Type B pancreatic cell (in vitro differentiated cells): ENCODE measurements at regions not wholly inside any gene's neighbourhood (a gene's known extent, or its start where the extent isn't known, plus 50 kb on each side); places are given as distances from the start of the nearest gene placed in this dataset.
"Not testable (repeated sequence)": the region's sequence is repeated elsewhere in the genome, so short reads cannot be mapped to it uniquely, and the experiment has no call there.

Experiments used
- DNase-seq: peaks from one replicate; pipeline ENCODE4 v3.0.0; 2021; ENCODE audit warnings: mixed read lengths; ENCODE audit not compliant: unreplicated experiment; ENCODE audit errors: extremely low spot score
- H3K27ac Mint-ChIP-seq: 2 replicates; pipeline ENCODE4 v1.8.0; 2021; ENCODE audit warnings: mild to moderate bottlenecking, mixed read lengths
- H3K27me3 Mint-ChIP-seq: 2 replicates; pipeline ENCODE4 v1.8.0; 2021; ENCODE audit warnings: mixed read lengths
- H3K36me3 Mint-ChIP-seq: 2 replicates; pipeline ENCODE4 v1.8.0; 2021; ENCODE audit warnings: mixed read lengths
- H3K4me1 Mint-ChIP-seq: one replicate; pipeline ENCODE4 v1.8.0; 2021; ENCODE audit warnings: mixed read lengths; ENCODE audit not compliant: unreplicated experiment
- H3K4me3 Mint-ChIP-seq: 2 replicates; pipeline ENCODE4 v1.8.0; 2021; ENCODE audit warnings: mild to moderate bottlenecking, mixed read lengths
- H3K9me3 Mint-ChIP-seq: 2 replicates; pipeline ENCODE4 v1.8.0; 2021; ENCODE audit warnings: mixed read lengths
- CTCF ChIP-seq: fragments of 200-600 bp; sonication (generic); conservative IDR thresholded peaks from 2 replicates; pipeline ENCODE4 v1.5.0; 2021; ENCODE audit warnings: antibody characterized with exemption, mild to moderate bottlenecking

DNA sequence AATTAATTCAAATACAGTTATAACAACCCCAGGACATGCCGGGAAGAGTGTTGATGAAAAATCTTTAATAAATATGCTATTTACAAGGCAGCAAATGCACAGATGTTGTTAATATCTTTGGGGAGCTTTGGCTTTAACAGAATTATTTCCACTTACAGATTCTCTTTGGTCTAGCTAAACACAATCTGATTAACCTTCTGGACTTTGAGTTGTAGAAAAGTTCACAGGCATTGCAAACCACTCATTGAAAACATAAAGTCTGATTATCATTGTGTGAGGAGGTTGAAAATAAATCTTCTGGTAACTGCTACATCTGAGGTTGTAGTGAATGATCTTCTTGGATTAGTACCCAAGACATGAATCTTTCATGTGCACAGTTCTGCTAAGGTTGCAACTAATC is 255.6 kb downstream of the LHFPL1 start:
- no peaks in the 10 kb centered on the region for H3K4me1 Mint-ChIP-seq
- no peak overlapping the region for H3K27ac Mint-ChIP-seq
- H3K27me3 Mint-ChIP-seq: no peaks in the 10 kb centered on the region
- H3K36me3 Mint-ChIP-seq: no peaks in the 10 kb centered on the region
- no peaks in the 10 kb centered on the region for H3K9me3 Mint-ChIP-seq
- no peak for DNase-seq
- TF ChIP-seq CTCF: no peak
- H3K4me3 Mint-ChIP-seq: no peak overlapping the region

DNA sequence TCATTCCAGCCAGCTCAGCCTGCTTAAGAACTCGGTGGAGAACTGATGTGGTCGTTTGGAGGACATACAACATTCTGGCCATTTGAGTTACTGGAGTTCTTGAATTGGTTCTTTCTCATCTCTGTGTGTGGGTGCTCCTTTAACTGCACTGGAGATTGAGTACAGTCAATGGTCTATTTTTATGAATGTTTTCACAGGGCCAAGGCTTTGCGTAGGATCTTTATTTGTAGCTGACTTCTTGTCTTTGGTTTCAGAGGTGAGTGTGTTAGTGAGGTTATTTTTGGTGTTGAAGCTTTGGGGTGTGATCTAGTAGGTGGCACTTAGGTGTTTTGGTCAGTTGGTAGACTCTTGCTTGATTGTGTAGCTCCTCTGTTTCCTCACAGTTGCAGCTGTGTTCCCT is 288.4 kb downstream of the LHFPL1 start:
- no peak overlapping the region for H3K4me3 Mint-ChIP-seq
- no peaks in the 10 kb centered on the region for H3K4me1 Mint-ChIP-seq
- no peaks in the 10 kb centered on the region for H3K27me3 Mint-ChIP-seq
- no peak for TF ChIP-seq CTCF
- no peaks in the 10 kb centered on the region for H3K36me3 Mint-ChIP-seq
- DNase-seq: no peak
- H3K9me3 Mint-ChIP-seq: no peaks in the 10 kb centered on the region
- no peak overlapping the region for H3K27ac Mint-ChIP-seq

- not testable (repeated sequence) for H3K4me3 Mint-ChIP-seq, H3K9me3 Mint-ChIP-seq, H3K36me3 Mint-ChIP-seq, H3K27me3 Mint-ChIP-seq, DNase-seq, H3K27ac Mint-ChIP-seq, H3K4me1 Mint-ChIP-seq
These were observed 298.0 kb downstream of the LHFPL1 start for GRCh38 chrX:112381649-112382298.

- TF ChIP-seq CTCF: no peak
- Mint-ChIP-seq H3K9me3 (no peaks in the 10 kb centered on the region), H3K27me3 (no peaks in the 10 kb centered on the region), H3K4me3 (no peak overlapping the region), H3K36me3 (no peaks in the 10 kb centered on the region), H3K27ac (no peak overlapping the region), H3K4me1 (no peaks in the 10 kb centered on the region)
- no peak for DNase-seq
These were observed 298.1 kb upstream of the TRPC5 start for GRCh38 chrX:112380541-112381278.

- no peak for TF ChIP-seq CTCF
- no peak for DNase-seq
- no peak overlapping the region for H3K27ac Mint-ChIP-seq
- H3K27me3 Mint-ChIP-seq: no peaks in the 10 kb centered on the region
- no peaks in the 10 kb centered on the region for H3K36me3 Mint-ChIP-seq
- no peak overlapping the region for H3K4me3 Mint-ChIP-seq
- no peaks in the 10 kb centered on the region for H3K9me3 Mint-ChIP-seq
- H3K4me1 Mint-ChIP-seq: no peaks in the 10 kb centered on the region
These were observed 294.9 kb upstream of the TRPC5 start for GRCh38 chrX:112377481-112377880.

GRCh38 chrX:112368371-112368770 is 285.8 kb upstream of the TRPC5 start:
- peaks cover 3% of the 10 kb centered on the region for H3K27me3 Mint-ChIP-seq
- H3K4me3 Mint-ChIP-seq: no peak overlapping the region
- no peaks in the 10 kb centered on the region for H3K4me1 Mint-ChIP-seq
- no peak overlapping the region for H3K27ac Mint-ChIP-seq
- no peaks in the 10 kb centered on the region for H3K36me3 Mint-ChIP-seq
- H3K9me3 Mint-ChIP-seq: no peaks in the 10 kb centered on the region
- DNase-seq: no peak
- TF ChIP-seq CTCF: peak; percentile 65
